ENCODE measurements at regions not wholly inside any gene's neighbourhood (a gene's known extent, or its start where the extent isn't known, plus 50 kb on each side); places are given as distances from the start of the nearest gene placed in this dataset.
A peak's percentile ranks its signal among the peaks of the same experiment; 100 is the strongest.
"Not testable (repeated sequence)": the region's sequence is repeated elsewhere in the genome, so short reads cannot be mapped to it uniquely, and the experiment has no call there.

DNA sequence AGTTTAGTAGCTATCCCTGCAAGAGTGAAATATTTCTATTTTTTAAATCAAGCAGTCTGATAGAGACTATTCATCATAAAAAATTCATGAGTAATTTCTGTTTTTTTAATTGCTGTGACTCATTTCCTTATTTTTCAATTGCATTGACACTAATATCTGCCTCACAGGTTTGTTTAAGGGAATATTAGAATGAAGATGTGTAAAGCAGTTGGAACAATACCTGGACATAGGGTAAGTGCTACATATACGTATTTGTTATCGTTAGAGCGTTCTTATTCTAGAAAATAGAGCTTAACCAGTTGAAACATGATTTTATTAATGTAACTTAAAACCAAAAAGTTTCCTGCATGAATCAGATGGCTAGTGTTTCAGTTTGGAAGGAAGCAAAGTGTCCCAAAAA, 2211.3 kb downstream of the PCDH7 start:
- DNase-seq = no peak

DNA sequence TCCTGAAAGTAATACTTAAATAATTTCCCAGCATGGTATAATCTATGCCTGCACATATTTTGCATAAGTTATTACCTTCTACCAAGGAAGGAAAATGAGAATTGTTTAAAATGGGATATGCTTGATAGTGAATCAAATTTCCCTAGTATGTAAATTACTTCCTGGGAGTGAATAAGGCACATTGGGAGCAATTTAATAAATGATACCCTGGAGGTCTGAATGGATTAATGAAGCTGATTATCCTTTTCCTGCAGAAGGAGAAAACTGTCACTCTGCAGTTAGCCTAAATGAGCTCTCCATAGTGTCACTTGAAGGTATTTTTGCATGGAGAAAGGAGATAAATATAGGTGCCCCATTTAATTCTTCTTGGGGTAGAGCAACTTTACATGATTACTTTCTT, 2212.0 kb downstream of the PCDH7 start:
- DNase-seq = no peak

DNA sequence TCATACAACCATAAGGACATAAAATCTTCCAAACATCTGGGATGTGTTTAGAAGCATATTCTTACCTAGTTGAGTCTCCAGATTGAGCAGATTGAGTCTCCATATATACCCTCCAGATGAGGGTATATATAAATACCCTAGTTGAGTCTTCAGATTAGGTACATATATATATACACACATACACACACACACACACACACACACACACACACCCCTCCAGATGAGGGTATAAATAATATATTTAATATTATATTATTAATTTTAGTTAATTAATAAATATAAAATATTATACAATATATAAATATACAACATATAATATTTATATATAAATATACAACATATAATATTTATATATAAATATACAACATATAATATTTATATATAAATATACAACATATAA, 2219.1 kb downstream of the PCDH7 start:
- not testable (repeated sequence) for DNase-seq

DNA sequence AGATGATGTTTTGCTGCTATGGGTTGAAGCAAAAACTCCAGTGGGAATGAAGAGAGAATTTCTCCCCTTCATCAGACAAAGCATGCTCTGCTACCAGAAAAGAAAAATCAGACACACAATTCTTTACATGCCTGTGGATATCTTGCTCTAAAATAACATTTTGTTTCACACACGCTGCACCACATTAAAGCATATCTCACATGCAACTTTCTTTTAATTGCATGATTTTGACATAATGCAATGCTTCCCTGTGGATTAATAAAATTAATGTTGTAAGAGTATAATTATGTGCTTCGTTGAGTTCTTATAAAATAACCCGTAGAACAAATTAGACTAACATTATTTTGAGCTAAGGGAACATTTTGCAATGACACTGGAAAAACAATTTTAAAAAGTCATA, 2230.7 kb downstream of the PCDH7 start:
- no peak for DNase-seq

DNA sequence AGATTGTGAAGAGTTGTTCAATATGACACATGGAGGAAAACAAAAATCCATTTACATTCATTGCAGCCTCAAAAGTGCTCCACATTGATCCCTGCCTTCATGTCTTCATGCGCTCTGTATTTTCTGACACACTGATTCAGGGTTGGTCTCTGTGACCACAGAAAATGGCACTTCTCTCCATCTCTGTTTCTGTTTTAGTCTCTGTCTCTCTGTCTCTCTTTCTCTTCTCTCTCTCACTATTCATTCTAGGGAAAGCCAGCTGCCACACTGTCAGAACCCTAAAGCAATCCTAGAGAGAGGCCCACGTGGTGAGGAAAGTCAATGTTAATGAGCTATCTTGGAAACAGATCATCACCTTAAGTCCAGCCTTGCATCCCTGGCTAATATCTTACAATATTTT, 2238.4 kb downstream of the PCDH7 start:
- no peak for DNase-seq

DNA sequence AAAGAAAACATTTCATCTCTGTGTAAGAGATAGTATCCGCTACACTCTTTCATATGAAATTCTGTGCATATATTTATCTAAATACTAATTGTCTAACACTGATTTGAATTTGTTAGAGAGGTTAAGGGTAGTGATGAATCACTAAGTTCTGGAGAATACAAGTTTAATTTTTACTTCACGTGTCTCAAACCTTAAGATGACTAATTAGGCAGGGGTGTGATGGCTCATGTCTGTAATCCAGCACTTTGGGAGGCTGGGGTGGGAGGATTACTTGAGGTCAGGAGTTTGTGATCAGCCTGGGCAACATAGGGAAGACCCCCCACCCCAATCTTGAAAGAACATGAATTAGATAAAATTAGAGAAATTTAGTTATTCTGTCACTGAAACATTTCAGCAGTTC, 2241.9 kb downstream of the PCDH7 start:
- no peak for DNase-seq

DNA sequence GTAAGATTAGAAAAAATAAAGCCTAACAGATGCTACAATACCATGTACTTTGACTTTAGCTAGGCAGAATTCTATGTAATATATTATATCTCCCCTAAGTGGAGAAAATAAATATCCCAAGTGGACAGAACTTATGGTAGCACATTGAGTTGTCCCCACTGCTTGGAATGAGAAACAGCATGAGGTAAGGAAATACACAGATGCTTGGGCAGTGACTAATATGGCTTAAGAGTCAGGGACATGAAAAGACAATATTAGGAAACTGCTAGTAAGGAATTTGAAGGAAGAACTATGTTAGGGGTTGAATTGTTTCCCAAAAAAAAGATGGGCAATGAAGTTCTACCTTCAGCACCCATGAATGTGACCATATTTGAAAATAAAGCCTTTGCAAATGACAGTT, 2265.1 kb downstream of the PCDH7 start:
- no peak for DNase-seq

DNA sequence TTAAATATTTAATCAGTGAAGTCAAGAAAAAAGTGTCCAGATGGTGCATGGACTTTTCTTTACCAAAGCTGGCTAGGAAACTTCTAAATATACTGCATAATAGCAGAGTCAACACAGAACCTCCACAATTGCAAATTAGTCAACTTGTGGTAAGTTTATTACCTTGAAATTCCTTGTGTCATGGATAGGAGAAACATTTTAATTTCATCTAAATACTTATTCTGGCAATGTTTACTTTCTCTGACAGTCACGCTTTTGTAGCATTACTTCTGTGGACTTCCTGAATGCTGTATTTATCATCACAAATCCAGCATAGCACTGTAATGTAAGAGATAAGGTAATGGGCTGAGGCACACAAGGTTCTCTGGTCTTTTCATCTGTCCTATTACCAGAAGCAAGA, 2266.1 kb downstream of the PCDH7 start:
- no peak for DNase-seq

DNA sequence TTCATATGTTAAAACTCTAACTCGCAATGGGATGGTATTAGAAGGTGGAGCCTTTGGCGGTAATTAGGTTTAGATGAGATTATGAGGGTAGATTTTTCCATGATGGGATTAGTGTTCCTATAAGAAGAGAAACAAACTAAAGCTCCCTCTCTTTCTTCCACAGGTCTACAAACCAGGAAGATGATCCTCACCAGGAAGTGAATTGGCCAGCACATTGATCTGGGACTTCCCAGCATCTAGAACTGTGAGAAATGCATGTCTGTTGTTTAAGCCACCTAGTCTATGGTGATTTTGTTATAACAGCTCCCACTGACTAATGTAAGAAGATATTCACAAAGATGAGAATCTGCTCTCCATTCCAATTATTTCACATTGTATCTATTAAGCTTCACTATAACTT, 2266.9 kb downstream of the PCDH7 start:
- DNase-seq = no peak

DNA sequence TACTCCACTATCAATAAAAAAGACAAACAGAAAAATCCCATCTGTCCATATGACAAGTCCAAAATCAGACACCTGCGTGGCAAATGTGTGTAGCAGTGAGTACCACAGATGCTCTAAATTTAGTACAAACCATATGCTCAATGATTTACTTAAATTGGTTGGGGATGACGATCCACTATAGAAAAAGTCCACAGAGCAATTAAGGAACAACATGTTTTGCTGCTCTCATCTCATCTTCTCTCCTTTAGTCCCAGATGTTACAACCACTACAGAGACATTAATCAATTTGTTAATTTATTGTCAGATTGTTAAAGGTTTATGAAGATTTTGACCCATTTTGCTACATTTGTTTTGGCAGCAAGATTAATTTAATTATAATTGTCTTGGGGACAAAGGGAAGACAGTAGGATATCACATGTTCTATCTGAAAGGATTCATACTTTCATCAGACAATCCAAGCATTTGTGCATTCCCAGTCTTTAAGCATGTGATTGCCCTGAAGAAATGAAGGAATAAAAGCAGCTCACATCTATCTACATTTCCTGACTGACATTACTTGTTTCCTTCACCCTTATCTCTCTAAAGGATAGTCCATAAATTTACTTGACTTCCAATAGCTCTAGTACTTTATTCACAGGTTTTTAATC, 2268.1 kb downstream of the PCDH7 start:
- peak; percentile 46 for DNase-seq

DNA sequence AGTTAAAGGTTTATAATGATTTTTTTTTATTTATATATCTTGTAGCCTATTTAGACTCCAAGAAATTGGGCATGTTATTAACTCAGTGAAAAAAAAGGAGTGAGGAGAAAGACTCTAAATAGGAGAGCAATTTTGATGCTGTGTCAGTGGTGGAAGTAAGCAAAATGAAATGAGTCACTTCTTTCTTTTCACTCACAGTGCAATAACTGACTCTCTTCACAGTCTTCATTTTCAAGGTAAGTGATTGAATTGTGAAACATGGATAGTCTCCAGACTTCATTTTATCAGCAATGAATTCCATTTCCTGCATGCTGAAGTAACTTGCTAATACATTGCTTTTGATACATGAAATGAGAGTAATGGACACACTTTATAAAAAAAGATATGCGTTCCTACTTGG, 2271.5 kb downstream of the PCDH7 start:
- DNase-seq = no peak

DNA sequence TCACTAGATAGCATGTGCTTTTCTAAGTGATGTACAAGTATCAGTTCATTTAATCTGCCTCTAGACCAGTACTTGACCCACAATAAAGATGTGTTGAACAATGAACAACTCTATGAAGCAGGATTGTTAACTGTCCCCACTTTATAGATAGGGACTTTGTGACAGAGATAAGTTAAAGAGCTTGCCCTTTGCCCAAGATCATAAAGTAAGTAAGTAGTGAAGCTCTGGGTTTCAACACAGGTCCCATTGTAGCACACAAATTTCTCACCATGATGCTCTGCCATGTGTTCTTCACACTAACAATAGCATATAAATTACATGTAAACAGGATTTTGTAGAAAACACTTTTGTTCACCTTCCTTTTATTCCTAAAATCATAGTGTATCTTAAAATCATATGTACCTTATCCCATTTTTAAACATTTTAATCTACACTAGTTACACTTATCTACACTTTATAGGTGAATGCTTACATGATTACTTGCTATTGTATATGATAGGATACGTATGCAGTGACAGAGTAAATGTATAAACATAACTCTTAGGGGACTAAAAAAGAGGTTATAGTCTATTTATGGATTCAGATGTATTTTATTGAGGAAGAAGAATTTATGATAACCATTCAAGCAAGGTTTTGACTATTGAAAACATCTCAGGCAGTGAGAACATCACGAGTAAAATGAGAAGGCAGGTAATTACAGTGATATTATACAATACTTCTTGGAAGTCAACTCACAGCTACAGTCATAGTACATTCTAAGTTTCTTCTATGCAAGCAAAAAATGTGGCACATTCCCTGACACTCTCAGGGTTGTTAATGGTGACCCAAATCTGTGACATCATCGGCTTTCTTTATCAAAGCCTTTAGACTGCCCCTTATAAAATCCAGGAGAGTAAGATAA, 2275.1 kb downstream of the PCDH7 start:
- no peak for DNase-seq

DNA sequence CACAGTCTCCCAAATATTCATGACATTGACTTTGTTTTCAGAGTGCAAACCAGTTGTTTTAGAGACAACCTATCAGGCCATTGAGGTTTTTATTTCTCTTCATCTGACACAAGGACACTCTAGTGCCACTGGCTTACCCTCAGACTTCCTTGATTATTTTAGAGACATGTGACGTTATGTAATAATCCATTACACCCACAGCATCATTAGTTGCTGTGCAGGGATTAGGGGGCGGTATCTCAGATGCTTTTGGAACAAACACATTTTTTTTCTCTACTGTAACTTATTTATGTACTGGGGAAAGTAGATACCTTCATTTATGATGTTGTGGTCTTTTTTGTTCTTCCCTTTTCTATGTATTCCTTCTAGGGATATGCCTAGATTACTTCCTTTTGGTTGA, 2293.1 kb downstream of the PCDH7 start:
- no peak for DNase-seq

DNA sequence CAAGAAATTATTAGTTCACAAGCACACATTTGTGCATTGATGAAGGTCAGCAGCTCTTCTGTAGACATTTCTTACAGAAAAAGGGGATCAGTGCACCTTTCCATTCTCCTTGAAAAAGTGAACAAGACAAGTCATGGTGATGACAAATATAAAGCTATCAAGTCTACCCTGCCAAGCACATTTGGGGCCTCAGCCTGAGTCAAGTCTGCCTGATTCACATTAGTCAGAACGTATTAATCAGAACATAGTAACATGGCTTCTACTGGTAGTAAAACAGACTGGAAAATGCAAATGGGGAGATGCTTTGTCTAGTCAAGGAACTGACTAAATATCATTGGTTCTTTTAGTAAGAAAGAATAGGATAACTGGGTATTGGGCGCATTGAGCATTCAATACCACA, 2305.1 kb downstream of the PCDH7 start:
- DNase-seq = no peak

DNA sequence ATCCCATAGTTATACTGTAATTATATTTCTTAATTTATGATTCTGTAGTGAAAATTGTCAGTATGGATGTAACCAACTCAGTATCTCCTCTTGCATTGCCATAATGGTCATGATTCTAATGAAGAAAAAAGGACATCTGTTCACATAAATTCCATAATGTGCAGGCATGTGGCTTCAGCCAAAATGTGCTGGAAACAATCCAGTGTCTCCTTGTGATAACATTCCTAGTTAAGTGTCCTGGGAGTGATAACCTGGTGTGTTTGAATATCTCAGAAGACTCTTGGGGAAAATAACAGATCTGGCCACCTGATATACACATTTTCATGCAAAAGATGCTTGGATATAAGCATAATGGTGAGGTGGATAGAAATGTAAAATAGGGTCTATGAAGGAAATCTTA, 2309.8 kb downstream of the PCDH7 start:
- no peak for DNase-seq

DNA sequence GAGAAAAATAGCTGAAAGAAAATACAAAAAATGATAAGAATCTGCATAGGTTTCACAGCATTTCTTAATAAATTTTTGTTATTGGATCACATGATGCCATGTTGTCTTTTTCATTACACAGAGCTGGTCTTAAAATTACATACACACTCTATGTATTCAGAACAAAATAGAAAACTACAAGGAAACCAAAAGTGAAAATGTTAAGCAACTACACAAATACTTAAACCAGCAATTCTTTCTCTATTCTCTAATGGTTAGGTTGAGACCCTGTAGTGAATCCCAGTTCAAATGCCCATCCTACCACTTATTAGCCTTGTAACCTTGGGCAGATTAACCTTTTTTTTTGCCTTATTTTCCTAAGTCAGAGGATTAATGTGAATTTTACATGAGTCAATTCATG, 2311.2 kb downstream of the PCDH7 start:
- DNase-seq = no peak

DNA sequence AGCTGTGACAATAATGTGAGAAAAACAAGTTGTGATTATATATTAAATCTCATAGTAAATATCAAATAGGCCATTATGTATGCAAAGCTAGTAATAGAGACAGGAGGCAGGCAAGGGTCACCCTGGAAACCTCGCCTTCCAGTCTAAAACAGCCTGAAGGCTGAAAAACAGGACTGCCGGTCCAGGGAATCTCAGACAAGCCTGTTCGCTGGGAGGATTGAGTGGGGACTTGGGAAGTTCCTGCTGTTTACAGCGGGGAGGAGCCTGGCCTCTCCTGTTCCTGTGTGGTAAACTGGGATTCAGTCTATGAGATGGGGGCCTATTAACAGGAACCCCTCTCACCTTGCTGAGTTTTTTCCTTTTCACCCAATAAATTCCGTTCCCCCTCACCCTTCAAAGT, 2317.3 kb downstream of the PCDH7 start:
- DNase-seq = no peak

DNA sequence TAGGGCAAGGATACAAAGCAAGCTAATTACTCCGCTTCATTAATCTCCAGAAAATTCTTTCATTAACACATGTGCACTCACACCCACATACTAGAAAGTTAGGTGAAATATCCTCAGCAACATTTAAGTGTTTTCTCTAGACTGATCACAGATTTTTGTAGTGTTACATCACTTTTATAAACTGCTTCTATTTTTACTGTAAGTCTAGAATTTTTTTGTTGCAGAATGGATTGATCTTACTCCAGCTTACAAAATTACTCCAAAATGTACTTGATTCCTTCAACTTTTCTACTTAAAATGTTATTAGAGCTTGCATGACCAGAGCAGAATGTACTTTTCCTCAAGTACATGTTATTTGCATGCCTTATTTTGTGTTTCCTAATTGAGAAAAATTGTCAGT, 2325.2 kb downstream of the PCDH7 start:
- DNase-seq = no peak

DNA sequence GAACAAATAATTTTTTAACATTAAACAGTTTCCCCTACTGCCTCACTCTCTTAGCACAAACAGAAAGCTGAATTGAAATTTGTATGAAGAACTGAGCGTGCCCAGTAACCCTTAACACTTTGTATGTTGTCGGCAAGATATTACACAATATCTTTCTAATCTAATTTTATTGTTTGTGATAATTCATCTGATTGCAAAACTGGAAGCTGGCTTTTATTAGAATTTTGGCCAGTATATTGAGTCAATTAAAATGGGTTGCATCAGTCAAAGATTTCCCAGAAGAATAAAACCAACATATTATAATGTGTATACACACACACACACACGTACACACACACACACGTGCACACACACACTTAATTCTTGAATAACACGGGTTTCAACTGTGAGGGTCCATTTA, 2332.1 kb downstream of the PCDH7 start:
- no peak for DNase-seq

DNA sequence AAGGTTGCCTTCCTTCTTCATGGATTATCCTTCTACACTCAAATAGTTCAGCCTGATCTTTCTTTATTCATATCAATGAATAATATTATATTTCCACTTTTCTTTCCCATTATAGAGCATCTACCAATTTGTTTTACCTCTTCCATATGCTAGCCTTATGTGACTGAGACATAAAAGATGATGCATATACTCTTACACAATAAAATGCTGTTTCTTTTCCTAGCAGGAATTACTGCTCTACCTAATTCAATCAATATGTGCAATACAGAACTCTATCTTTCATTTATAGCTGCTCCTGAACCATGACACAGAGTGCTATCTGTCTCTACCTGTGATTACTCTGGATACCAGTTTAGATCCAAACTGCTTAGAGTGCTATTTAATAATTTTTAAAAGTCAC, 2334.0 kb downstream of the PCDH7 start:
- DNase-seq = no peak

DNA sequence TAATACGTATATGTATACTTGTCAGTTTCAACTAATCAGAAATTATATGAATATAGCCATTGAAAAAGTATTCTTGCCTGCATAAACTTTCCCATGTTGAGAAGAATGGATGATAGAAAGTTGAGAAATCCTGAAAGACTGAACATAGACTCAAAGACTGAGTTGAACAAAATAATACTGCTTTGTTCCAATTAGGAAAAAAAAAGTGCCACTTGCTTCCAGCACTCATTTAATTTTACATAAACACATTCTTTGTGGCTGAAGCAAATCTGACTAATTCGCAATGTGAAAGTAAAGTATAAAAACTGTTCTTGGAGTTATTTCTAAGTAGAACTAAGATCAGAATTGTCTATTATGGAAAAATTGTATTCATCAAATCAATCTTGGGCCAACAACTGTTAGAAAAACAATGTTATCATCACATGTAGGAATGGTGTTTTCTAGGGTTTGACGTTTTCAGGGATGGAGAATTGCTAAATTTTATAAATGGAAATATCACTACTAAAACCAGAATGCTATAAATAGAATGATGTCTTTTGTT, 2334.6 kb downstream of the PCDH7 start:
- DNase-seq = no peak

DNA sequence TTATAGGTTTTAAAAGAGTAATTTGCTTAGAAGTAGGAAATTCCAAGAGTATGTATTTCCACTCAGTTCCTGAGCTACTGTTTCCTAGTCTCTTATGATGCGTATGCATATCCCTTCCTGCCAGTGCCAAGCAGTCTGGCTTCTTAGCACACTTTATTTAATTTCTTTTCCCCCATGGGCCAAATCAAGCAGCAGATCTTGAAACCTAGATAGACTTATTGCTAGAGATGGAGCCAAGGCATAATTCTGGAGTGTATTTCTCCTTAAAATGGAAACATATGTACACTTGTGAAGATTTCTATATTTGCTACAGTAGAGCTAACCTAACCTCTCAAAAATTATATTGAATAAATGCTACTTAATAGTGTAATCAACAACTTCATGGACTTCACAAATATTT, 2337.6 kb downstream of the PCDH7 start:
- DNase-seq = no peak

DNA sequence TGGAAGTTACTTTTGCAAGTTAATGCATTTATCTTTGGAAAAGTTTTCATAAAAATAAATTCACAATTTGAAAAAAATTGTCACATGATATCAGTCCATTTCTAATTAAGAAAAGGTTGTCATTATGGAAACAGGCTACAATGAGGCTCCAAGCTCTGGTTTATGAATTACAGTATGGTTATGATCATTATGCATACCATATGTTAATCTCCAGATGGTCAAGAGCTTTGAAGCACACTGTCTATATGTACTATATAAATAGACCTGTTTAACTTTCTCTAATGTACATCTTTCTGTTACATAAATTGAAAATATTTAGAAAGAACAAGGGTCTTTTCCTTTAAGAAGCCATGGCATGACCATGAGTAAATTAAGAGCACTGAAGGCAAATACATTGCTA, 2338.8 kb downstream of the PCDH7 start:
- DNase-seq = no peak

Measured in NCI-H446 treated with DMSO at 0.1 percent for 48 hours (cell line).